ES-I3 (cell line): ENCODE measurements at regions not wholly inside any gene's neighbourhood (a gene's known extent, or its start where the extent isn't known, plus 50 kb on each side); places are given as distances from the start of the nearest gene placed in this dataset.

ENCODE experiments used
- H3K36me3 ChIP-seq: 2 replicates; pipeline ENCODE4 v1.6.1; 2013; ENCODE audit warnings: mild to moderate bottlenecking, low read length, control low read depth, moderate library complexity; ENCODE audit not compliant: insufficient read depth
- H3K4me1 ChIP-seq: 2 replicates; pipeline ENCODE4 v1.6.1; 2013; ENCODE audit warnings: mild to moderate bottlenecking, control low read depth, low read length; ENCODE audit not compliant: insufficient read depth
- H3K9ac ChIP-seq: 2 replicates; pipeline ENCODE4 v1.6.1; 2013; ENCODE audit warnings: low read depth, mild to moderate bottlenecking, low read length, moderate library complexity
- H3K9me3 ChIP-seq: 2 replicates; pipeline ENCODE4 v1.6.1; 2013; ENCODE audit warnings: mild to moderate bottlenecking, low read length, moderate library complexity; ENCODE audit not compliant: control insufficient read depth, insufficient read depth

GRCh38 chr15:66615846-66616245 lies 50.0 kb upstream of the LCTL start:
- no peaks in the 10 kb centered on the region for H3K36me3 ChIP-seq
- H3K4me1 ChIP-seq = peaks cover 17% of the 10 kb centered on the region; the same call in 1 of the 2 replicates
- no peak overlapping the region for H3K9ac ChIP-seq
- no peaks in the 10 kb centered on the region for H3K9me3 ChIP-seq

DNA sequence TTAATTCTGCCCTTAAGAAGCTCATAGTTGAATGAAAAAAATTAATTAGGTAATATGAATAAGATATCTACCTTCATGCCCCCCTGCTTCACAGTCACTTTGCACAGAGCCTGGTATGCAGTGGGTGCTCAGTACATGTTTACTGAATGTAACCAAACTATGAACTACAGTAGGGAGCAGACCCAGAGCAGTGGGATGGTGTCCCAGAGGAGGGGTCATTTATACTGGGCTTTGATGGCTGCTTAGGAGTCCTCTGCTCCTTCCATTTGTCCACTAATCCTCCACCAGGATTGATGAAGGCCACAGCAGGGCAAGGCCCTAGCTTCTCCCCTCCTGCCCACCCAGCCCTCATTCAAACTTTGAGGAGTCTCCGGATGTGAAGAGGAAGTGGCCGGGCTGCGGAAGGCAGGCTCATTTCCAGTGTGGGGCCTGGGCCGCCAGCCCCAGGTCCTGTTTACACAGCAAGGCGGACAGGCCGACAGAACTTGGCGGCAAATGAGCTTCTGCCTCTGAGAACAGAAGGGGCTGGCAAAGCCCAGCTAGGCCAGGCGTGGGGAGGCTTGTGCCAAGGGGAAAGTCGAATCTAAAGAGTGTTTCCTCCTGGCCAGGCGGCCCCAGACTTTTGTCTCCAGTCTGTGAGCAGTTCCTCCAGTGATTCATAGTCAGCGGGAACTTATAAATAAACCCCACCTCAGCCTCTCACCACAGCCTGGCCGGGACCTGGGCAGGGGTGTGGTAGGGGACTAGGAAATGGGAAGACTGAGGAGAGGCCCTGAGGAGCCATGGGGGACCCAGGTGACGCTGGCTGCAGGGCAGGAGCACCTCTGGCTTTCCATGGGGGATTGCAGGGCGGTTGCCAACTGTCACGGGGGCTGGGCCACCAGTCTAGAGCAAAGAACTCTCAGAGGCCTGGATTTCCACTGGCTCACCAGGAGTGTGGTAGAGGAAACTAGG lies 51.6 kb upstream of the LCTL start:
- Histone ChIP-seq H3K9ac (no peak overlapping the region), H3K4me1 (peaks cover 28% of the 10 kb centered on the region; the same call in 1 of the 2 replicates)

DNA sequence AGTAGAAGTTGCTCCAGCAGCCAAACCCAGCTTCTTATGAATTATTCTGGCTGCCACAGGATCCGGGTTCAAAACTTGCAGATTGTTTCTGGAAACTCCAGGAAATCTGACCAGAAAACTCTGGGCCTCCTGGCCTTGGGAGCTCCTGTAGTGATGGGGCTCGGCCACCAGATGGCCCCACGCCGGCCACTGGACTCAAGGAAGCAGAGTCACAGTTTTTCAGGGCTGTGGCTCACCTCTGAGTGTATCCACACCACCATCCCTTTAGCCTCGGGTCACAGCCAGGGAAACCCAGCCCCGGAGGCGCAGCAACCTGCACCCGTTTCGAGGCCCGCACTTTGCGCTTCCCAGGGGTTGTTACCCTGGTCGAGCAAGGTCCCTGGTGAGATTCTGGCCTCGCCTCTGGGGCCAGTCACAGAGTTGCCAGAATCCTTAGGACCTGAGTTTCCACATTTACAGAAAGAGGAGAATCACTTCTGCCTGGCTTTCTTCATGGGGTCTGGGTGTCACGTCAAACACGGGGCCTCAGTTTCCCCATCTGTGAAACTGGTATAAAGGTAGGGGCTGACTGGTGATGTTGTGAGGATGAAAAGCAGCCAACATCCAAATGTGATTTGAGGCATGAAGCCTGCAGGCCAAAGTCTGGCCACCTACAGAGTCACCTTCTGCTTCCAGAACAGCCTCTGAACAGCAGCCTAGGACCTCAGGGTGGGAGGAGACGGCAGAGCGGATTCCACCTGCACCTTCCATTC lies 53.5 kb upstream of the LCTL start:
- Histone ChIP-seq H3K9me3 (no peaks in the 10 kb centered on the region), H3K36me3 (no peaks in the 10 kb centered on the region), H3K9ac (no peak overlapping the region), H3K4me1 (peaks cover 38% of the 10 kb centered on the region; the same call in 1 of the 2 replicates)

More for the DNA sequence above, 51.6 kb upstream of the LCTL start:
- H3K36me3 ChIP-seq = no peaks in the 10 kb centered on the region
- no peaks in the 10 kb centered on the region for H3K9me3 ChIP-seq

DNA sequence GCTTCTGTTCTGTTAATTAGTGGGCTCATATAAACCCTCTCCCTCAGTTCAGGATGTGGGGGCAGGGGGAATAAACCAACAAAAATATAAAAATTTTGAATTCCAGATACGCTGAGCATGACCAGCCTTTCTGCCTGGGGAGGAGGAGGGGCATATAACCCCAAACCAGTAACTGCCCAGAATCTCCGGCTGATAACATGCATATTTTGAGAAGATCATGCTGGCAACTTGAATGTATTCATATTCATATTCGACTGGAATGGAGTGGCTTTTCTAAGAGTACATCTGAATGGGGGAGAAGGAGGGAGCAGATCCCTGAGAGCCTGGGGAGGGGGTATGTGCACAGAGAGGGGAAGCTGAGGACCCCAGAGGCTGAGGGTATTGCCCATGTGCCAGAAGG lies 54.5 kb upstream of the LCTL start:
- H3K9me3 ChIP-seq = no peaks in the 10 kb centered on the region
- H3K36me3 ChIP-seq = no peaks in the 10 kb centered on the region
- H3K9ac ChIP-seq = no peak overlapping the region
- peaks cover 38% of the 10 kb centered on the region; the same call in 1 of the 2 replicates for H3K4me1 ChIP-seq

DNA sequence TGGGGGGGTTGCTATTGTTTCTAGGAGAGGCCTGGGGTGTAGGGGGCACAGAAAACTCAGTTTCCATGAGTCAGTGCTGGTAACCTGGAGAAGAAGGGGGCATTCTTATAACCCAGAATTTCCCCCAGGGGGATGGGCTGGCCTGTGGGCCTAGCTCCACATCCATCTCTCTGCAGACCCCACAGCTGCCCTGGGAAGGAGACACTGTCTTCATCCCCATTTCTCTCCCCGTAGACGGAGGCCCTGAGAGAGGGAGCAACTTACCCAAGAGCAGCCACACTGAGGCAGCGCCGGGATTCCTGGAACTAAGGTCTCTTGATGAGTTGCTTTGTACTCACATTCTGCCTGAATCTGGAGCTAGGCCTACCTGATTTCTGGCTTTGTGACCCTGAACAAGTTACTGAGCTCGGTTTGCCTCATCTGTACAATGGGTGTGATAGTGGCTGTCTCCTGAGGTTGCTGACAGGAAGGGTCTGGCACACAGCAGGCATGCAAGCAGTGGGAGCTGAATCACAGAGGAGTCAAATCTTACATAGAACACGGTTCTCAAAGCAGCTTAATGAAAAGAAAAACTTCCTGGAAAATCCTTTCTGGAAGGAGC lies 55.0 kb upstream of the LCTL start:
- Histone ChIP-seq H3K4me1 (peaks cover 42% of the 10 kb centered on the region), H3K36me3 (no peaks in the 10 kb centered on the region), H3K9ac (no peak overlapping the region), H3K9me3 (no peaks in the 10 kb centered on the region)

- peak overlapping the region; percentile 34 for H3K9ac ChIP-seq
- peaks cover 46% of the 10 kb centered on the region for H3K4me1 ChIP-seq
- no peaks in the 10 kb centered on the region for H3K36me3 ChIP-seq
- no peaks in the 10 kb centered on the region for H3K9me3 ChIP-seq
Measured at GRCh38 chr15:66621491-66622467, 56.0 kb upstream of the LCTL start.

- H3K9ac ChIP-seq = no peak overlapping the region
- H3K36me3 ChIP-seq = no peaks in the 10 kb centered on the region
- peaks cover 43% of the 10 kb centered on the region for H3K4me1 ChIP-seq
- no peaks in the 10 kb centered on the region for H3K9me3 ChIP-seq
Measured at GRCh38 chr15:66622591-66623022, 56.8 kb upstream of the LCTL start.

DNA sequence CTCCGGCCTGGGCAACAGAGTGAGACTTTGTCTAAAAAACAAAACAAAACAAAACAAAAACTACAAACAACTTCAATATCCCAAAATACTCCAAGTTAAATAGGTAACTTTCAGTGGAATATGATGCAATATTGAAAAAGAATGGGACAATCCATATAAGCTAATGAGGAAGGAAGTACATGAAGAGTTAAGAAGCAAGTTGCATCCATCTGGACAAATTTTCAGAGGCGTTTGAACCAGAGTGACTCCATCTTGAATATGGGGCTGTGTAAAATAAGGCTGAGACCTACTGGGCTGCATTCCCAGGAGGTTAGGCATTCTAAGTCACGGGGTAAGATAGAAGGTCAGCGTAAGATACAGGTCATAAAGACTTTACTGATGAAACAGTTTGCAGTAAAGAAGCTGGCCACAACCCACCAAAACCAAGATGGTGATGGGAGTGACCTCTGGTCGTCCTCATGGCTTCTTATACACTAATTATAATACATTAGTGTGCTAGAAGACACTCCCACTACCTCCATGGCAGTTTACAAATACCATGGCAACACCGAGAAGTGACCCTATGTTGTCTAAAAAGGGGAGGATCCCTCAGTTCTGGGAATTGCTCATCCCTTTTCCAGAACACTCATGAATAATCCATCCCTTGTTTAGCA lies 58.1 kb upstream of the LCTL start:
- Histone ChIP-seq H3K36me3 (no peaks in the 10 kb centered on the region), H3K9me3 (no peaks in the 10 kb centered on the region), H3K9ac (no peak overlapping the region), H3K4me1 (peaks cover 47% of the 10 kb centered on the region)

GRCh38 chr15:66625531-66625930 lies 59.7 kb upstream of the LCTL start:
- H3K36me3 ChIP-seq = no peaks in the 10 kb centered on the region
- no peak overlapping the region for H3K9ac ChIP-seq
- H3K9me3 ChIP-seq = no peaks in the 10 kb centered on the region
- H3K4me1 ChIP-seq = peaks cover 41% of the 10 kb centered on the region

DNA sequence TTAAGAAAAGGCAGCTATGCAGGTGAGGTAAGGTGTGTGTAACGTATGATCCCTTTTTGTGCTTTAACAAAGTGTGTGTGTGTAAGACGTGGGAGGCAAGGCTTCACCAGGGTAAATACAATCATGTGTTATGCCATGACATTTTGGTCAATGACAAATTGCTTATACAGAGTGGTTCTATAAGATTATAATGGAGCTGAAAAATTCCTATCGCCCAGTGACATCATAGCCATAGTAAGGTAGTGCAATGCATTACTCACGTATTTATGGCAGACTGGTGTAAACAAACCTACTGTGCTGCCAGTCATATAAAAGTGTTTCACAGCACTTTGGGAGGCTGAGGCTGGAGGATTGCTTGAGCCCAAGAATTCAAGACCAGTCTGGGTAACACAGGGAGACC lies 60.2 kb upstream of the LCTL start:
- Histone ChIP-seq H3K4me1 (peaks cover 41% of the 10 kb centered on the region), H3K9me3 (no peaks in the 10 kb centered on the region), H3K9ac (no peak overlapping the region), H3K36me3 (no peaks in the 10 kb centered on the region)

GRCh38 chr15:66628976-66629723 lies 63.4 kb upstream of the LCTL start:
- H3K36me3 ChIP-seq = no peaks in the 10 kb centered on the region
- H3K9me3 ChIP-seq = no peaks in the 10 kb centered on the region
- peaks cover 36% of the 10 kb centered on the region for H3K4me1 ChIP-seq
- H3K9ac ChIP-seq = no peak overlapping the region

GRCh38 chr15:66629817-66630576 lies 64.2 kb upstream of the LCTL start:
- H3K9ac ChIP-seq = no peak overlapping the region
- peaks cover 37% of the 10 kb centered on the region for H3K4me1 ChIP-seq
- no peaks in the 10 kb centered on the region for H3K9me3 ChIP-seq
- H3K36me3 ChIP-seq = no peaks in the 10 kb centered on the region
